ENCODE measurements at regions not wholly inside any gene's neighbourhood (a gene's known extent, or its start where the extent isn't known, plus 50 kb on each side); places are given as distances from the start of the nearest gene placed in this dataset.

DNA sequence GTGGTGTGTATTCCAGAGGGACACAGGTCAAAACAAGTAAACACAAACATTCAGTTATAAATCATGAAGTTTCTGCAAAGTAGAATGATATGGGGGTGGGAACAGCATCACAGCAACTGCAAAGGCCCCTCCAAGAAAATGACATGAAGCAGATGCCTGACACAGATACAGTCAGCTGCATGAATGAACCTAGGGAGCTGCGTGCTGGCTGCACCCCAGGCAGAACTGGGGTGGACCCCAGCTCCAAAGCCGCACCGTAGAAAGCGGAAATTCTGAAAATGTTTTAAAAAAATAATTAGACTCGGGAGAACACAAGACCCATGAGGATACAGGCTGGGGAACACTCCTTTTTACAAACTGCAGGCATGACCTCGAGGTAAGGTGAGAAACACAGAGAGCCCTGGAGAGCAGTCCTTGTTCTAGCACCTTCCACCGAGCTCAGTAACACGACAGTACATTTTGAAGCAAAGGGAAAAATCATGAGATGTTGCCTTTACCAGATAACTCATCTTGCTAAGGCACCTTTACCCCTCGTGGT, 323.8 kb downstream of the SOX9 start (continued):
- TF ChIP-seq, protein P1, sequence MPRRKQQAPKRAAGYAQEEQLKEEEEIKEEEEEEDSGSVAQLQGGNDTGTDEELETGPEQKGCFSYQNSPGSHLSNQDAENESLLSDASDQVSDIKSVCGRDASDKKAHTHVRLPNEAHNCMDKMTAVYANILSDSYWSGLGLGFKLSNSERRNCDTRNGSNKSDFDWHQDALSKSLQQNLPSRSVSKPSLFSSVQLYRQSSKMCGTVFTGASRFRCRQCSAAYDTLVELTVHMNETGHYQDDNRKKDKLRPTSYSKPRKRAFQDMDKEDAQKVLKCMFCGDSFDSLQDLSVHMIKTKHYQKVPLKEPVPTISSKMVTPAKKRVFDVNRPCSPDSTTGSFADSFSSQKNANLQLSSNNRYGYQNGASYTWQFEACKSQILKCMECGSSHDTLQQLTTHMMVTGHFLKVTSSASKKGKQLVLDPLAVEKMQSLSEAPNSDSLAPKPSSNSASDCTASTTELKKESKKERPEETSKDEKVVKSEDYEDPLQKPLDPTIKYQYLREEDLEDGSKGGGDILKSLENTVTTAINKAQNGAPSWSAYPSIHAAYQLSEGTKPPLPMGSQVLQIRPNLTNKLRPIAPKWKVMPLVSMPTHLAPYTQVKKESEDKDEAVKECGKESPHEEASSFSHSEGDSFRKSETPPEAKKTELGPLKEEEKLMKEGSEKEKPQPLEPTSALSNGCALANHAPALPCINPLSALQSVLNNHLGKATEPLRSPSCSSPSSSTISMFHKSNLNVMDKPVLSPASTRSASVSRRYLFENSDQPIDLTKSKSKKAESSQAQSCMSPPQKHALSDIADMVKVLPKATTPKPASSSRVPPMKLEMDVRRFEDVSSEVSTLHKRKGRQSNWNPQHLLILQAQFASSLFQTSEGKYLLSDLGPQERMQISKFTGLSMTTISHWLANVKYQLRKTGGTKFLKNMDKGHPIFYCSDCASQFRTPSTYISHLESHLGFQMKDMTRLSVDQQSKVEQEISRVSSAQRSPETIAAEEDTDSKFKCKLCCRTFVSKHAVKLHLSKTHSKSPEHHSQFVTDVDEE (CRISPR knock-in tag; IDR thresholded peaks at IDR 0.05): no peak
- TF ChIP-seq ZFP30 (CRISPR knock-in tag; IDR thresholded peaks at IDR 0.05) (no peak), ZNF70 (CRISPR knock-in tag; IDR thresholded peaks at IDR 0.05) (no peak), SNAI2 (CRISPR knock-in tag; IDR thresholded peaks at IDR 0.05) (no peak), ARNTL (CRISPR knock-in tag; IDR thresholded peaks at IDR 0.05; ENCODE audit: borderline replicate concordance, low read depth) (no peak)

DNA sequence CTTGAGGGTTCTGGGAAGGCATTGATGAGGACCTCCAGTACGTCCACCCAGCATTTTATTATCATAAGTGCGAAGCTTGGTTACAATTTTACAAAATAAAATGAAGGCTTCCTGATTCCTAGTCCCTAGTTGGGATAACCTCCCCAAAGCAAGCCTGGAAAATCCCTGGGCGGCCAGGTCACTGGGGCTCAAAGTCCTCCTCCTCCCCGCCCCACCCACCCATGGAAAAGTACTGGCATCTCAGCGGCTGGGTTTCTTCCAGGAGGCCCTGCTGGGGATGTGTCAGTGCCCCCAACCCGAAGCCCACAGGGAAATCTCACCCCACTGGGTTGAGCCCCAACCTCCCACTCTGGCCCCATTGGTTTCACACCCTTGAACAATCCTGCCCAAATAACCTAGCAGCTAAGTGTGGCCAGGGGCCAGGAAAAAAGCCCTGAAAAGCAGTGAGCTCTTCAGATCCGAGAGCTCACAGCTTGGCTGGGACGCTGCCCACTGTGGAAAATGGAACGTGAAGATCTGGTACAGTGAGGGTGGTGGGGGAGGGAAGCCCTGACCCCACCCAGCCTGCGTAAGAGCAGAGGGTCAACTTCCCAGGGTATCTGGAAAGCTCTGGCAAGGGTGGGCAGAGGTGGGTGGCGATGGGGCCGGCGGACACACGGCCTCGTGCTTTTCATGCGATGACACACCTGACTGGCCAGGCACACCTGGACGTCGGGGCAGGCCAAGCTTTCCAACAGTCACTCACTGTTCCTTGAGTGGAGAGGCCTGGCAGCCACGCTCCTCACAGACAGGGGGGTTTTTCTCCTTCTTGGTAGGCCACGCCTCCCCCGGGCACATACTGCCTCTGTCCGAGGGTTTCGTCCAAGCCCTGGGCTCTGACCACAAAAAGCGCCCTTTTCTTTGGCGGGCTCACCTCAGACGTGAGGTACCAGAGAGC, 324.5 kb downstream of the SOX9 start:
- ATAC-seq: no peak
- no peak for TF ChIP-seq PPARA (CRISPR knock-in tag; IDR thresholded peaks at IDR 0.05; ENCODE audit: borderline replicate concordance)
- no peak for TF ChIP-seq ZNF565 (CRISPR knock-in tag; conservative IDR thresholded peaks at IDR 0.05; ENCODE audit: low read depth)
- TF ChIP-seq, protein P1 (CRISPR knock-in tag; IDR thresholded peaks at IDR 0.05): no peak

DNA sequence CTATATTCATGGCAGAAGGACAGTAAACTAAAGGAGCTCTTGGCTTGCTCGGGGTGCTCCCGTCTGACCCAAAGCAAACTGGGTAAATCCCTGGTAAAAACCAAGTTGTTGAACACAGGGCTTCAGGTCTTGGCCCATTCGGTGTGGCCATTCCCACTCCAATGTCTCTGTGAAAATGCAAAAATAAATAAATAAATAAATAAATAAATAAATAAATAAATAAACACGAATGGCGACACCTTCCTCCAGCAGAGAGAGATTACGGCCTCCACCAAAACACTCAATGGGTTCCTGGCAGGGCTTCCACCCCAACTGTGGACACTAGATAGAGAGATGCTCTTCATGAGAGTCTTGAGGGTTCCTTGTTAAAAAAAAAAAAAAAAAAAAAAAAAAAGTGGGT, 325.3 kb downstream of the SOX9 start:
- ATAC-seq: no peak
- TF ChIP-seq, protein P2, sequence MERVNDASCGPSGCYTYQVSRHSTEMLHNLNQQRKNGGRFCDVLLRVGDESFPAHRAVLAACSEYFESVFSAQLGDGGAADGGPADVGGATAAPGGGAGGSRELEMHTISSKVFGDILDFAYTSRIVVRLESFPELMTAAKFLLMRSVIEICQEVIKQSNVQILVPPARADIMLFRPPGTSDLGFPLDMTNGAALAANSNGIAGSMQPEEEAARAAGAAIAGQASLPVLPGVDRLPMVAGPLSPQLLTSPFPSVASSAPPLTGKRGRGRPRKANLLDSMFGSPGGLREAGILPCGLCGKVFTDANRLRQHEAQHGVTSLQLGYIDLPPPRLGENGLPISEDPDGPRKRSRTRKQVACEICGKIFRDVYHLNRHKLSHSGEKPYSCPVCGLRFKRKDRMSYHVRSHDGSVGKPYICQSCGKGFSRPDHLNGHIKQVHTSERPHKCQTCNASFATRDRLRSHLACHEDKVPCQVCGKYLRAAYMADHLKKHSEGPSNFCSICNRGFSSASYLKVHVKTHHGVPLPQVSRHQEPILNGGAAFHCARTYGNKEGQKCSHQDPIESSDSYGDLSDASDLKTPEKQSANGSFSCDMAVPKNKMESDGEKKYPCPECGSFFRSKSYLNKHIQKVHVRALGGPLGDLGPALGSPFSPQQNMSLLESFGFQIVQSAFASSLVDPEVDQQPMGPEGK (CRISPR knock-in tag; IDR thresholded peaks at IDR 0.05; ENCODE audit: borderline replicate concordance): no peak
- TF ChIP-seq, protein P3, sequence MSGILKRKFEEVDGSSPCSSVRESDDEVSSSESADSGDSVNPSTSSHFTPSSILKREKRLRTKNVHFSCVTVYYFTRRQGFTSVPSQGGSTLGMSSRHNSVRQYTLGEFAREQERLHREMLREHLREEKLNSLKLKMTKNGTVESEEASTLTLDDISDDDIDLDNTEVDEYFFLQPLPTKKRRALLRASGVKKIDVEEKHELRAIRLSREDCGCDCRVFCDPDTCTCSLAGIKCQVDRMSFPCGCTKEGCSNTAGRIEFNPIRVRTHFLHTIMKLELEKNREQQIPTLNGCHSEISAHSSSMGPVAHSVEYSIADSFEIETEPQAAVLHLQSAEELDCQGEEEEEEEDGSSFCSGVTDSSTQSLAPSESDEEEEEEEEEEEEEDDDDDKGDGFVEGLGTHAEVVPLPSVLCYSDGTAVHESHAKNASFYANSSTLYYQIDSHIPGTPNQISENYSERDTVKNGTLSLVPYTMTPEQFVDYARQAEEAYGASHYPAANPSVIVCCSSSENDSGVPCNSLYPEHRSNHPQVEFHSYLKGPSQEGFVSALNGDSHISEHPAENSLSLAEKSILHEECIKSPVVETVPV (CRISPR knock-in tag; IDR thresholded peaks at IDR 0.05): no peak
- no peak for TF ChIP-seq ZFP30 (CRISPR knock-in tag; IDR thresholded peaks at IDR 0.05)
- no peak for TF ChIP-seq PPARA (CRISPR knock-in tag; IDR thresholded peaks at IDR 0.05; ENCODE audit: borderline replicate concordance)
- TF ChIP-seq BACH2 (CRISPR knock-in tag; IDR thresholded peaks at IDR 0.05; ENCODE audit: borderline replicate concordance): no peak
- no peak for TF ChIP-seq ESRRG (CRISPR knock-in tag; IDR thresholded peaks at IDR 0.05)
- TF ChIP-seq GLIS3 (CRISPR knock-in tag; IDR thresholded peaks at IDR 0.05): no peak
- TF ChIP-seq OSR1 (CRISPR knock-in tag; IDR thresholded peaks at IDR 0.05): no peak
- no peak for TF ChIP-seq TCF4 (CRISPR knock-in tag; IDR thresholded peaks at IDR 0.05; ENCODE audit: borderline replicate concordance)
- TF ChIP-seq TOX (CRISPR knock-in tag; IDR thresholded peaks at IDR 0.05; ENCODE audit: borderline replicate concordance): no peak
- TF ChIP-seq, protein P4, sequence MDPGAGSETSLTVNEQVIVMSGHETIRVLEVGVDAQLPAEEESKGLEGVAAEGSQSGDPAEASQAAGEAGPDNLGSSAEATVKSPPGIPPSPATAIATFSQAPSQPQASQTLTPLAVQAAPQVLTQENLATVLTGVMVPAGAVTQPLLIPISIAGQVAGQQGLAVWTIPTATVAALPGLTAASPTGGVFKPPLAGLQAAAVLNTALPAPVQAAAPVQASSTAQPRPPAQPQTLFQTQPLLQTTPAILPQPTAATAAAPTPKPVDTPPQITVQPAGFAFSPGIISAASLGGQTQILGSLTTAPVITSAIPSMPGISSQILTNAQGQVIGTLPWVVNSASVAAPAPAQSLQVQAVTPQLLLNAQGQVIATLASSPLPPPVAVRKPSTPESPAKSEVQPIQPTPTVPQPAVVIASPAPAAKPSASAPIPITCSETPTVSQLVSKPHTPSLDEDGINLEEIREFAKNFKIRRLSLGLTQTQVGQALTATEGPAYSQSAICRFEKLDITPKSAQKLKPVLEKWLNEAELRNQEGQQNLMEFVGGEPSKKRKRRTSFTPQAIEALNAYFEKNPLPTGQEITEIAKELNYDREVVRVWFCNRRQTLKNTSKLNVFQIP (CRISPR knock-in tag; IDR thresholded peaks at IDR 0.05; ENCODE audit: borderline replicate concordance, low read depth): no peak
- TF ChIP-seq SNAI2 (CRISPR knock-in tag; IDR thresholded peaks at IDR 0.05): no peak
- TF ChIP-seq ZFP3 (CRISPR knock-in tag; IDR thresholded peaks at IDR 0.05): no peak
- no peak for TF ChIP-seq ISL1 (CRISPR knock-in tag; IDR thresholded peaks at IDR 0.05)
- no peak for TF ChIP-seq ZNF565 (CRISPR knock-in tag; conservative IDR thresholded peaks at IDR 0.05; ENCODE audit: low read depth)
- TF ChIP-seq RARB (CRISPR knock-in tag; IDR thresholded peaks at IDR 0.05): no peak
- no peak for TF ChIP-seq ZNF70 (CRISPR knock-in tag; IDR thresholded peaks at IDR 0.05)
- no peak for TF ChIP-seq CSDC2 (CRISPR knock-in tag; IDR thresholded peaks at IDR 0.05)
